ENCODE measurements at regions not wholly inside any gene's neighbourhood (a gene's known extent, or its start where the extent isn't known, plus 50 kb on each side); places are given as distances from the start of the nearest gene placed in this dataset.

DNA sequence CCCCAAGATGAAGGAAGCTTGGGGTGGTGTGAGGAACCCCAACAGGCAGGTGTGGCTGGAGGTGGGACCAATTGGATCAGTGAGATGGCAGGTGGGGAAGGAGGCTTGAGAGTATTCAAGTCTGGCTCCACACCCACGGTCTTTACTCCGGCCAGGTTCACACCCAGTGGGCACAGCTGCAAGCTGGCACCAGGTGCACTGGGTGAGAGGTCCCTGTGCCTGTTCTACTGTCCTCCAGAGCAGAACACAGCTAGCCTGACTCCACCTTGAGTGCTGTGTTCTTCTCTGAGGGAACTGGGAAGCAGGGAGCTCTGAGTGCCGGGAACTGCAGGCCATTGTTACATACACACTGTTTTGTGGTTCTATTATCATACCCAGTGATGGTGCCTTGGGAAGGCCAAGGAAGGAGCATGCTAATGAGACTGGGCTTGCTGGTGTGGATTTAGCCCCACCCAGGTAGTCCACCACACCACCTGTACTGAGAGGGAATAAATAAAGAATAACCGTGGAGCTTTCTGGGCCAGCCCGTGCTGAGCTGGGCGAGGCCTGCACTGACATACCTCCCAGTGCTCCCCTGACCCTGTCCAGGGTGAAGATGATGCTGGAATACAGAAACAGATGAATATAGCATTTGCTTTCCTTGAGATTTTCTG, 93.4 kb downstream of the ABHD5 start:
- 95 to 97% methylated on average over 6 of the region's 6 CpGs for WGBS, 2 experiments
- H3K27me3 ChIP-seq (ENCODE audit: control insufficient read depth, insufficient read depth, low read length, poor library complexity, severe bottlenecking) = no peaks in the 10 kb centered on the region
- no peaks in the 10 kb centered on the region for H3K36me3 ChIP-seq (ENCODE audit: control insufficient read depth, insufficient read depth, low read length)
- no peak overlapping the region for H3K4me3 ChIP-seq (ENCODE audit: insufficient read depth, low read depth, low read length)
- peaks cover 5% of the 10 kb centered on the region for H3K4me1 ChIP-seq (ENCODE audit: control insufficient read depth, insufficient read depth, low read length)
- no peaks in the 10 kb centered on the region for H3K9me3 ChIP-seq (ENCODE audit: control insufficient read depth, low read length)
- H3K27ac ChIP-seq (ENCODE audit: insufficient read depth, low read depth, low read length, poor library complexity, severe bottlenecking) = no peak overlapping the region

DNA sequence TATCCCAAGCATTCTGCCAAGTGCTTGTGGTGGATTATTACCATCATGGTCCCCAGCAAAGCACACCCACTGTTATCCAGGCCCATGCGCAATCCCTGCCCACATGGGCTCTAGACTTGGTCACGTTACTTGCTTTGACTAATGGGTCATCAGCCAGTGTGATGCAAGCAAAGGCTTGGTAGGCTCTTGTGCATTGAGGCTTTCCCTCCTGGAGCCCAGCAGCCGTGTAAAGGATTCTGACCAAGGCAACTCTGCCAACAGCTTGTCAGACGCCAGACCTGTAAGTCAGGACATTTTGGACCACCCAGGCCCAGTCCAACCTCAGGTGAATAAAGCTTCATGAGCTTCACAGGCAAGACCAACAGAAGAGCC, 93.9 kb downstream of the ABHD5 start:
- no peaks in the 10 kb centered on the region for H3K27me3 ChIP-seq (ENCODE audit: control insufficient read depth, insufficient read depth, low read length, poor library complexity, severe bottlenecking)
- peaks cover 5% of the 10 kb centered on the region for H3K4me1 ChIP-seq (ENCODE audit: control insufficient read depth, insufficient read depth, low read length)
- no peaks in the 10 kb centered on the region for H3K36me3 ChIP-seq (ENCODE audit: control insufficient read depth, insufficient read depth, low read length)
- 82 to 85% methylated on average over 4 of the region's 4 CpGs for WGBS, 2 experiments
- H3K4me3 ChIP-seq (ENCODE audit: insufficient read depth, low read depth, low read length) = no peak overlapping the region
- H3K27ac ChIP-seq (ENCODE audit: insufficient read depth, low read depth, low read length, poor library complexity, severe bottlenecking) = no peak overlapping the region
- H3K9me3 ChIP-seq (ENCODE audit: control insufficient read depth, low read length) = no peaks in the 10 kb centered on the region

DNA sequence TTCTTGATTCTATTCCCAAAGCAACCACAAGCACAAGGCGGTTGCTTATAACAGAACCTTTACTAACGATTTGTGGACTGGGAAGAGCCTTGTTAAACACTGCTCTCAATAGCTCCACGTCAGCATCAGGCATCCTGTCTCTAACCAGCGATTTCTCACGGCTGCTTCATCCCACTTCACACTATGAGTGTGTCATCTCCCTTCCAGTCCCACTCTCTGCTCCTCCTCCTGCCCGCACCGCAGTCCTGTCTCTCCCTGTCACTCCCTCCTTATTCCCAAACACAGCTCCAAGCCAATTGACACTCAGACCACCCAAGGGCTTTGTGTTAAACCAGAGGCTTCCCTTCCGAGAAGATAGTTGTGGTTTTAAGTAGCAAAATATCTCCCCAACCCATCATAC, 94.8 kb downstream of the ABHD5 start:
- H3K9me3 ChIP-seq (ENCODE audit: control insufficient read depth, low read length) = no peaks in the 10 kb centered on the region
- H3K4me3 ChIP-seq (ENCODE audit: insufficient read depth, low read depth, low read length) = no peak overlapping the region
- 81 to 82% methylated on average over 8 of the region's 8 CpGs for WGBS, 2 experiments
- H3K36me3 ChIP-seq (ENCODE audit: control insufficient read depth, insufficient read depth, low read length) = no peaks in the 10 kb centered on the region
- no peak overlapping the region for H3K27ac ChIP-seq (ENCODE audit: insufficient read depth, low read depth, low read length, poor library complexity, severe bottlenecking)
- peaks cover 5% of the 10 kb centered on the region for H3K4me1 ChIP-seq (ENCODE audit: control insufficient read depth, insufficient read depth, low read length)
- no peaks in the 10 kb centered on the region for H3K27me3 ChIP-seq (ENCODE audit: control insufficient read depth, insufficient read depth, low read length, poor library complexity, severe bottlenecking)

DNA sequence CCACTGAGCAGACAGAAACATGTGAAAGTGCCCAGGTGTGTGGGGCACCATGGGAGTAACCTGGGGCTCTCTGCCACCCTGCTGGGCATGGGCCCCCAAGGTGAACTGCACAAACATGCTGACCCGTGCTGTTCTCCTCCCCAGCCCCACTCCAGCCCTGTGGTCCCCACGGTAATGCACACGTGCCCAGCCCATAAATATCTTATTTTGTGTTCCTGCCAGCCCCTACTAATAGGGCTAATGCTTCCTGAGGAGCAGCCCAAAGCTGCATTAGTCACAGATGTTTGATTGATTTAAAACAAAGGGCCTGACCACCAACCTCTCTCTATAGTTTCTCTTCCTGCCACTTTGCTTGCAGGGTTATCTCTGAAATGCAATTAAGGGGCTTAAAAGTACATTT, 95.4 kb downstream of the ABHD5 start:
- H3K27ac ChIP-seq (ENCODE audit: insufficient read depth, low read depth, low read length, poor library complexity, severe bottlenecking) = no peak overlapping the region
- peaks cover 5% of the 10 kb centered on the region for H3K4me1 ChIP-seq (ENCODE audit: control insufficient read depth, insufficient read depth, low read length)
- H3K27me3 ChIP-seq (ENCODE audit: control insufficient read depth, insufficient read depth, low read length, poor library complexity, severe bottlenecking) = no peaks in the 10 kb centered on the region
- H3K9me3 ChIP-seq (ENCODE audit: control insufficient read depth, low read length) = no peaks in the 10 kb centered on the region
- H3K36me3 ChIP-seq (ENCODE audit: control insufficient read depth, insufficient read depth, low read length) = no peaks in the 10 kb centered on the region
- WGBS, 2 experiments = 81% methylated on average over 3 of the region's 3 CpGs
- no peak overlapping the region for H3K4me3 ChIP-seq (ENCODE audit: insufficient read depth, low read depth, low read length)

DNA sequence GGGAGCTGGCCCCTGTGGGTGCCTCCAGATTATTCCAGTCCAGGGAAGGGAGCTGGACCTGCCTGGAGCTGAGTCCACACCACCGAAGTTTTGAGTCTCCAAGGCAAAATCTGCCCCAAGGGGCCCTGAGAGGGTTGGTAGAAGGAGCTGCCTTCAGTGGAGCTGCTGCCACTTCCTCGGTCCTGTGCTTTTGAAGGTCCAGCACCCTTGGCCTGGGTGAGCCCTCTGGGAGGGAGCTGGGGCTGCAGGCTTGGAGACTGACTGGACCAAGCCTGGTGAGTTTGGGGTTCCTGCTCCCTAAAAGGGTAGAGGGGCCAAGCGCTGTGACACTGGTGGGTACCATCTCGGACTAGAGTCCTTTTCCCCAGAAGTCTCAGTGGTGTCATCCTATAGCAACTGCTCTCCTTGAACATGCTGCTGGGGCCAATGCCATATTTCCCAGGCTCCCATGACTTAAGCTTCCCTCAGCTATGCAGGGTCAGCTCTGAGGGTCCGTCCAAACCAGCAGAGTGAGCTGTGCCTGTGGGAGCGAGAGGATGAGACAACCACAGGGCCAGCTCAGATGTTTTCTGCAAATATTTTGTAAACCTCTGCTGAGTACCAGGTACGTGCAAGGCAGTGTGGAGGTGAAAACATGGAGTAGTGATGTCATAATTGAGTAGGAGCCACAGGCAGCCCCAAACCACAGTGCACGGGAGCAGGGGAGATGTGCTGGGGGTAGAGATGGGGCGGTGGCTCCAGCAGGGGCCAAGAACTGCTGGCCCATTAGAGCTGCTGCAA, 96.0 kb downstream of the ABHD5 start:
- 94 to 95% methylated on average over 9 of the region's 9 CpGs for WGBS, 2 experiments
- Histone ChIP-seq H3K4me3 (ENCODE audit: insufficient read depth, low read depth, low read length) (no peak overlapping the region), H3K9me3 (ENCODE audit: control insufficient read depth, low read length) (no peaks in the 10 kb centered on the region), H3K4me1 (ENCODE audit: control insufficient read depth, insufficient read depth, low read length) (peaks cover 5% of the 10 kb centered on the region), H3K36me3 (ENCODE audit: control insufficient read depth, insufficient read depth, low read length) (no peaks in the 10 kb centered on the region), H3K27ac (ENCODE audit: insufficient read depth, low read depth, low read length, poor library complexity, severe bottlenecking) (no peak overlapping the region), H3K27me3 (ENCODE audit: control insufficient read depth, insufficient read depth, low read length, poor library complexity, severe bottlenecking) (no peaks in the 10 kb centered on the region)

DNA sequence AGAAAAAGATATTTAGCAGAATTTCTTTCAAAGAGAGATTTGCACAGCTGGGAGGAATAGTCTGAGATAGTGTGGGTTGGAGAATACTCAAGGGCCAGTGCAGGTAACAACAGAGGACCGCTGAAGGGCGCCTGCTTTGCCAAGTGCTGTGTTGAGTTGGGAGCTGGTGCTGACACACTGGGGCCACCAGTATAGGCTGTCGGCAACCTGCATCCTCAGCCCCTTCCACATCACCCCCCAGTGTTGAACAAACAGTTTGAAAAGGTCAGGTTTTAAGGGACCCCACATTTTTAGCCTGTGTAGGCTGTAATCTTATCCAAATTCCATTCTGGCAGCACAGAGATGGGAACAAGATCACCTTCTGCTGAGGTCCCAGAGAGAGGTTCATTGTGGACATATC, 96.6 kb downstream of the ABHD5 start:
- H3K27me3 ChIP-seq (ENCODE audit: control insufficient read depth, insufficient read depth, low read length, poor library complexity, severe bottlenecking) = no peaks in the 10 kb centered on the region
- H3K36me3 ChIP-seq (ENCODE audit: control insufficient read depth, insufficient read depth, low read length) = no peaks in the 10 kb centered on the region
- H3K4me1 ChIP-seq (ENCODE audit: control insufficient read depth, insufficient read depth, low read length) = peaks cover 5% of the 10 kb centered on the region
- no peak overlapping the region for H3K4me3 ChIP-seq (ENCODE audit: insufficient read depth, low read depth, low read length)
- WGBS, 2 experiments = 89 to 94% methylated on average over 3 of the region's 3 CpGs
- no peaks in the 10 kb centered on the region for H3K9me3 ChIP-seq (ENCODE audit: control insufficient read depth, low read length)
- no peak overlapping the region for H3K27ac ChIP-seq (ENCODE audit: insufficient read depth, low read depth, low read length, poor library complexity, severe bottlenecking)

DNA sequence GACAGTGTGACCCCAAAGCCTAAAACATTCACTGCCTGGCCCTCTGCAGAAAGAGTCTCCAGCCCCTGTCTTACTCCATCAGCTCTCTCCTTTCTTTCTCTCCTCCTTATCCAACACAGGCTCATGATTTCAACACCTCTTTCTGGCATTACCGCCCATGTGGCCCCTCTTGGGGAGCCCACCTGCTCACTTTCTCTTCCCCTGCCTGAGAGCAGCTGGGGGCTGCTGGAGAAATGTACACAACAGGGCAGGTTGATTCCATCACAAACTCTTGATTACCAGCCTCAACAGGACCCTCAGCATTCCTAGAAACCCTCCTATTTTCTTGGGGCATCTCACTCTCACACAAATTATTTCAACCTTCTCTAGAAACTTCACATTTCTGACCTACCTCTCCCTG, 98.3 kb downstream of the ABHD5 start:
- H3K9me3 ChIP-seq (ENCODE audit: control insufficient read depth, low read length) = no peaks in the 10 kb centered on the region
- 89 to 91% methylated on average over 1 of the region's 1 CpG for WGBS, 2 experiments
- H3K4me3 ChIP-seq (ENCODE audit: insufficient read depth, low read depth, low read length) = no peak overlapping the region
- peaks cover 5% of the 10 kb centered on the region for H3K4me1 ChIP-seq (ENCODE audit: control insufficient read depth, insufficient read depth, low read length)
- H3K27ac ChIP-seq (ENCODE audit: insufficient read depth, low read depth, low read length, poor library complexity, severe bottlenecking) = no peak overlapping the region
- no peaks in the 10 kb centered on the region for H3K36me3 ChIP-seq (ENCODE audit: control insufficient read depth, insufficient read depth, low read length)
- no peaks in the 10 kb centered on the region for H3K27me3 ChIP-seq (ENCODE audit: control insufficient read depth, insufficient read depth, low read length, poor library complexity, severe bottlenecking)

DNA sequence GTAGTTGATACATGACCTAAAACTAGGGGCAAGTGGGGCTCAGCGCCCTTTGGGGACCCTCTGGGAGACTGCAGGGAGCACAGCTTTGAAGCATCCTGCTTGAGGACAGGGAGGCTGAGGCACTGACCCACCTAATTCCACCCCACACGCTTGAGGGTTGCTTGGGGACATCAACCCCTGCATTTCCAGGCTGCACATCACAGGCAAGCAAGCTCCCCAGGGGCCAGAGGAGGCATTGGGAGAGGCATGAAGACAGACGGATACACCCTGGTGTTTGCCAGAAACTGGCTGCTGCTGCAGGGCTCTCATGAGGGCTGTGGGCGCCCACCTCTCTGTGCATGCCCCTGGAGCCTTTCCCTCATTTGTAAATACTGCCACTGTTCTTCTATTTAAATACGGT, 99.3 kb downstream of the ABHD5 start:
- Histone ChIP-seq H3K4me1 (ENCODE audit: control insufficient read depth, insufficient read depth, low read length) (peaks cover 5% of the 10 kb centered on the region), H3K27ac (ENCODE audit: insufficient read depth, low read depth, low read length, poor library complexity, severe bottlenecking) (no peak overlapping the region), H3K36me3 (ENCODE audit: control insufficient read depth, insufficient read depth, low read length) (no peaks in the 10 kb centered on the region), H3K27me3 (ENCODE audit: control insufficient read depth, insufficient read depth, low read length, poor library complexity, severe bottlenecking) (no peaks in the 10 kb centered on the region), H3K9me3 (ENCODE audit: control insufficient read depth, low read length) (no peaks in the 10 kb centered on the region), H3K4me3 (ENCODE audit: insufficient read depth, low read depth, low read length) (no peak overlapping the region)
- 88 to 92% methylated on average over 5 of the region's 5 CpGs for WGBS, 2 experiments

DNA sequence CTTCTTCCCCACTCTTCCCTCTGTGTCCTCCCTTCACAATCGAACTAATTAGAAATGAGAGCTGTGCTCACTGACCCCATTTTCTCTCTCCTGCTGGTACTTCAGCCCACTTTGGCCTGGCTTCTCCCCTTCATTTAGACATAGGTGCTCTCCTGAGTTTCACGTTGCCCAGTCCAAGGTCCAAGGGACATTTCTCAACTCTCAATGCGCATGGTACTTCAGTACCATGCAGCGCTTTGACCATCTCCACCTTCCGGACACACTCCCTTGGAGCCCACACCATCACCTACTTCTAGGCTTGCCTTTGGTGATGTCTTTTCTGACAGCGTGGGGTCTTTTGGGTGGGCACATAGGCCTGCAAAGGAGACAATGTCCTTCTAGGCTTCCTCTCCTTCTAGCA, 99.7 kb downstream of the ABHD5 start:
- WGBS, 2 experiments = 86 to 87% methylated on average over 6 of the region's 6 CpGs
- no peaks in the 10 kb centered on the region for H3K36me3 ChIP-seq (ENCODE audit: control insufficient read depth, insufficient read depth, low read length)

DNA sequence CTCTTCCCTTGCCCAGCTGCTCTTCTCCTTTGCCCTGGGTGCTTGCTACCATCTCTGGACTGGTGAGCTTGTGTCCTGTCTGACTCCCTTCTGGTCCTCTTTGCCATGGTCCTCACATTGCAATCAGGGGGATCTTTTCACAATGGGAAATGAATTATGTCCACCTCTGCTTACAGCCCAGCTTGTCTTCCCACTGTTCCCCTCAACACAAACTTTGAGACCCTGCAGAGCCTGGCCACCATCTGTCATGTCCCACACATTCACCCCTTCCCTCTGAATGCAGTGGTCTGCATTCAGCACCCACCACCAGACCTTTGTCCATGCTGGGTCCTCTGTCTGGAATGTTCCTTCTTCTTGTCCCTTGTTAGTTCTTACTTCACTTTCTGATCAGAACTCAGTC, 100.5 kb downstream of the ABHD5 start:
- no peaks in the 10 kb centered on the region for H3K27me3 ChIP-seq (ENCODE audit: control insufficient read depth, insufficient read depth, low read length, poor library complexity, severe bottlenecking)
- no peak overlapping the region for H3K4me3 ChIP-seq (ENCODE audit: insufficient read depth, low read depth, low read length)
- H3K4me1 ChIP-seq (ENCODE audit: control insufficient read depth, insufficient read depth, low read length) = no peaks in the 10 kb centered on the region
- H3K36me3 ChIP-seq (ENCODE audit: control insufficient read depth, insufficient read depth, low read length) = no peaks in the 10 kb centered on the region
- no peaks in the 10 kb centered on the region for H3K9me3 ChIP-seq (ENCODE audit: control insufficient read depth, low read length)
- no peak overlapping the region for H3K27ac ChIP-seq (ENCODE audit: insufficient read depth, low read depth, low read length, poor library complexity, severe bottlenecking)

More for the DNA sequence above, 99.7 kb downstream of the ABHD5 start:
- peaks cover 5% of the 10 kb centered on the region for H3K4me1 ChIP-seq (ENCODE audit: control insufficient read depth, insufficient read depth, low read length)
- H3K9me3 ChIP-seq (ENCODE audit: control insufficient read depth, low read length) = no peaks in the 10 kb centered on the region
- no peak overlapping the region for H3K27ac ChIP-seq (ENCODE audit: insufficient read depth, low read depth, low read length, poor library complexity, severe bottlenecking)
- H3K27me3 ChIP-seq (ENCODE audit: control insufficient read depth, insufficient read depth, low read length, poor library complexity, severe bottlenecking) = no peaks in the 10 kb centered on the region
- no peak overlapping the region for H3K4me3 ChIP-seq (ENCODE audit: insufficient read depth, low read depth, low read length)
